ENCODE measurements at regions not wholly inside any gene's neighbourhood (a gene's known extent, or its start where the extent isn't known, plus 50 kb on each side); places are given as distances from the start of the nearest gene placed in this dataset.

DNA sequence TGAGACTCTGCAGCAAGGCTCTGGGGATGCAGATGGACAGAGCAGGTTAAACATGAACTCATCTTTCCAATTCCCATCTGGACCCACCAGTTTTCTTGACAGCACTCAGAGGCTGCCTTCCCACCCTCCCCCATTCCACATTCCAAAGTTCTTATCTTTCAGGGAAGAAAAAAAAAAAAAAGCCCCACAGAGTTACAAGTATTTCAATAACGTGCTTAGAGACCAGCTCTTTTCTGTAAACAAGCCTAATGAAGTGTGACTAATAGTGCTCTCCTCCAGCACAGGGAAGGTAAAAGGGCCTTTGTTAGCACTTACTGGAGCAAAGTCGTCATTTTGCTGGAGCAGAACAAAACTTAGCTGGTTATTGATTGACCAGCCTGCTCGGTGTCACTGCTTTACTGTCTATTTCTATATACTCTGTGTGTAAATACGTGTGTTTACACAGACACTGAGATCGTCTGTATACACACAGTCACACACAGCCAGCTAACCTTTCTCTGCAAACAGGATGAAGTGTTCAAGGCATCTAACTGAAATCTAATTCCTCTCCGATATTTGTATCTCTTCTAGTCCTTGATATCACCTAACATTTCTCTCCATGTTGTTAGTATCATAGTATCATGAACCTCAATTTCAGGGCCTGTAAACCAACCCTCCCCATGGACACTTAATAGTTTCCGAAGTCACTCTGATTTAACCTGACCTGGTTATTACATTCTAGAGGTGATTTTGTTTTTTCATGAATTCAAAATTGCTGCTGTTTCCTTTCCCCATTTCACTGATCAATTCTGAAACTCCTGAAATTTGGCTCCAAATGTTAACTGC lies 84.9 kb downstream of the ZNF608 start (continued):
- peak; percentile 69; the same call in 1 of the 2 replicates for TF ChIP-seq HNF4G (IDR thresholded peaks at IDR 0.05; ENCODE audit: borderline replicate concordance, low read depth, low read length)
- peak; percentile 51; the same call in 1 of the 2 replicates for TF ChIP-seq HNF4G (CRISPR knock-in tag; IDR thresholded peaks at IDR 0.05; ENCODE audit: borderline replicate concordance, low read depth)
- peak; percentile 74 for TF ChIP-seq ATF7 (IDR thresholded peaks at IDR 0.05)
- peak; percentile 78; the same call in 1 of the 2 replicates for TF ChIP-seq ATF7 (CRISPR knock-in tag; IDR thresholded peaks at IDR 0.05)
- peak; percentile 86 for TF ChIP-seq ARNTL (CRISPR knock-in tag; IDR thresholded peaks at IDR 0.05)
- TF ChIP-seq CCDC6 (CRISPR knock-in tag; IDR thresholded peaks at IDR 0.05), result peak; percentile 43; the same call in 1 of the 2 replicates
- no peak for TF ChIP-seq TCF12 (IDR thresholded peaks at IDR 0.05)
- TF ChIP-seq TCF12 (CRISPR knock-in tag; IDR thresholded peaks at IDR 0.05), result peak; percentile 83
- TF ChIP-seq ZBTB25 (CRISPR knock-in tag; IDR thresholded peaks at IDR 0.05), result no peak; the same call in 1 of the 2 replicates
- peak; percentile 97 for TF ChIP-seq SIX1 (CRISPR knock-in tag; IDR thresholded peaks at IDR 0.05; ENCODE audit: borderline replicate concordance)
- TF ChIP-seq ZNF160 (CRISPR knock-in tag; IDR thresholded peaks at IDR 0.05), result peak; percentile 80; the same call in 1 of the 2 replicates
- TF ChIP-seq, protein P1, sequence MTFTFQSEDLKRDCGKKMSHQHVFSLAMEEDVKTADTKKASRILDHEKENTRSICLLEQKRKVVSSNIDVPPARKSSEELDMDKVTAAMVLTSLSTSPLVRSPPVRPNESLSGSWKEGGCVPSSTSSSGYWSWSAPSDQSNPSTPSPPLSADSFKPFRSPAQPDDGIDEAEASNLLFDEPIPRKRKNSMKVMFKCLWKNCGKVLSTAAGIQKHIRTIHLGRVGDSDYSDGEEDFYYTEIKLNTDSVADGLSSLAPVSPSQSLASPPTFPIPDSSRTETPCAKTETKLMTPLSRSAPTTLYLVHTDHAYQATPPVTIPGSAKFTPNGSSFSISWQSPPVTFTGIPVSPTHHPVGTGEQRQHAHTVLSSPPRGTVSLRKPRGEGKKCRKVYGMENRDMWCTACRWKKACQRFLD (CRISPR knock-in tag; IDR thresholded peaks at IDR 0.05; ENCODE audit: borderline replicate concordance), result no peak
- TF ChIP-seq GATAD1 (CRISPR knock-in tag; IDR thresholded peaks at IDR 0.05), result peak; percentile 65
- TF ChIP-seq PHF8 (CRISPR knock-in tag; IDR thresholded peaks at IDR 0.05), result no peak; the same call in 1 of the 2 replicates
- no peak for TF ChIP-seq PAX8 (CRISPR knock-in tag; IDR thresholded peaks at IDR 0.05; ENCODE audit: borderline replicate concordance)
- TF ChIP-seq PCBP1 (IDR thresholded peaks at IDR 0.05; ENCODE audit: borderline replicate concordance, low read depth, low read length), result no peak
- no peak for TF ChIP-seq MTA3 (CRISPR knock-in tag; IDR thresholded peaks at IDR 0.05)
- 0 out of 2 replicates have a peak, but pooled peaks have one; percentile 35 for TF ChIP-seq KDM4B (CRISPR knock-in tag; IDR thresholded peaks at IDR 0.05)
- TF ChIP-seq KDM2A (CRISPR knock-in tag; IDR thresholded peaks at IDR 0.05; ENCODE audit: borderline replicate concordance, low read depth), result no peak
- TF ChIP-seq, protein P2, sequence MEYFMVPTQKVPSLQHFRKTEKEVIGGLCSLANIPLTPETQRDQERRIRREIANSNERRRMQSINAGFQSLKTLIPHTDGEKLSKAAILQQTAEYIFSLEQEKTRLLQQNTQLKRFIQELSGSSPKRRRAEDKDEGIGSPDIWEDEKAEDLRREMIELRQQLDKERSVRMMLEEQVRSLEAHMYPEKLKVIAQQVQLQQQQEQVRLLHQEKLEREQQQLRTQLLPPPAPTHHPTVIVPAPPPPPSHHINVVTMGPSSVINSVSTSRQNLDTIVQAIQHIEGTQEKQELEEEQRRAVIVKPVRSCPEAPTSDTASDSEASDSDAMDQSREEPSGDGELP (IDR thresholded peaks at IDR 0.05; ENCODE audit: borderline replicate concordance, low read depth), result peak; percentile 69; the same call in 1 of the 2 replicates
- no peak for TF ChIP-seq ZNF292 (CRISPR knock-in tag; IDR thresholded peaks at IDR 0.05; ENCODE audit: borderline replicate concordance, low read depth)
- TF ChIP-seq NBN (conservative IDR thresholded peaks at IDR 0.05), result no peak
- TF ChIP-seq, protein P3, sequence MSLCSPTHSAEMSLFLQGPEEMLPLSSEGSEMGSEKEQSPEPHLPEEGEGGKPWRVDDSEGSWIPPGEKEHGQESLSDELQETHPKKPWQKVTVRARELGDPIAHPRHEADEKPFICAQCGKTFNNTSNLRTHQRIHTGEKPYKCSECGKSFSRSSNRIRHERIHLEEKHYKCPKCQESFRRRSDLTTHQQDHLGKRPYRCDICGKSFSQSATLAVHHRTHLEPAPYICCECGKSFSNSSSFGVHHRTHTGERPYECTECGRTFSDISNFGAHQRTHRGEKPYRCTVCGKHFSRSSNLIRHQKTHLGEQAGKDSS (CRISPR knock-in tag; IDR thresholded peaks at IDR 0.05; ENCODE audit: borderline replicate concordance, low read depth), result 0 out of 2 replicates have a peak, but pooled peaks have one; percentile 33
- peak; percentile 56; the same call in 1 of the 2 replicates for TF ChIP-seq CEBPG (CRISPR knock-in tag; IDR thresholded peaks at IDR 0.05)
- TF ChIP-seq REPIN1 (CRISPR knock-in tag; IDR thresholded peaks at IDR 0.05; ENCODE audit: borderline replicate concordance, low read depth), result peak; percentile 89
- TF ChIP-seq FOXJ3 (CRISPR knock-in tag; IDR thresholded peaks at IDR 0.05; ENCODE audit: borderline replicate concordance), result peak; percentile 97
- no peak for TF ChIP-seq ZNF616 (CRISPR knock-in tag; IDR thresholded peaks at IDR 0.05; ENCODE audit: low read depth)
